Anterior cingulate cortex (tissue), 58 donors: ENCODE measurements at regions not wholly inside any gene's neighbourhood (a gene's known extent, or its start where the extent isn't known, plus 50 kb on each side); places are given as distances from the start of the nearest gene placed in this dataset.

Experiments used
- DNase-seq, 58 donors: peaks; one replicate each; lab custom pipeline; 2025; lab: John Stamatoyannopoulos, UW

GRCh38 chr4:133777661-133778060, 423.9 kb downstream of the PABPC4L start:
- no peak for DNase-seq

GRCh38 chr4:133776961-133777360, 424.6 kb downstream of the PABPC4L start:
- no peak for DNase-seq

GRCh38 chr4:133776503-133776902, 425.1 kb downstream of the PABPC4L start:
- no peak for DNase-seq

- no peak for DNase-seq
These were observed 425.7 kb downstream of the PABPC4L start for GRCh38 chr4:133775881-133776280.

GRCh38 chr4:133775469-133775868, 426.1 kb downstream of the PABPC4L start:
- DNase-seq = no peak

GRCh38 chr4:133759428-133759827, 442.2 kb downstream of the PABPC4L start:
- no peak for DNase-seq

GRCh38 chr4:133741766-133742165, 459.8 kb downstream of the PABPC4L start:
- no peak for DNase-seq

GRCh38 chr4:133720001-133720400, 481.6 kb downstream of the PABPC4L start:
- DNase-seq = no peak

GRCh38 chr4:133719098-133719497, 482.5 kb downstream of the PABPC4L start:
- DNase-seq = no peak

GRCh38 chr4:133714211-133714610, 487.4 kb downstream of the PABPC4L start:
- DNase-seq = no peak

- no peak for DNase-seq
These were observed 488.2 kb downstream of the PABPC4L start for GRCh38 chr4:133713340-133713739.

- no peak for DNase-seq
These were observed 489.8 kb downstream of the PABPC4L start for GRCh38 chr4:133711817-133712216.

- no peak for DNase-seq
These were observed 507.2 kb downstream of the PABPC4L start for GRCh38 chr4:133694416-133694815.

GRCh38 chr4:133683967-133684366, 517.6 kb downstream of the PABPC4L start:
- DNase-seq = no peak

GRCh38 chr4:133668061-133668851, 519.2 kb downstream of the PCDH10 start:
- DNase-seq = no peak

- DNase-seq = no peak
These were observed 498.1 kb downstream of the PCDH10 start for GRCh38 chr4:133647206-133647605.

GRCh38 chr4:133641191-133641590, 492.1 kb downstream of the PCDH10 start:
- DNase-seq = no peak

- no peak for DNase-seq
These were observed 489.7 kb downstream of the PCDH10 start for GRCh38 chr4:133638751-133639150.

GRCh38 chr4:133637161-133637560, 488.1 kb downstream of the PCDH10 start:
- no peak for DNase-seq

GRCh38 chr4:133624744-133625143, 475.6 kb downstream of the PCDH10 start:
- no peak for DNase-seq

- no peak for DNase-seq
These were observed 474.8 kb downstream of the PCDH10 start for GRCh38 chr4:133623847-133624246.

- no peak for DNase-seq
These were observed 472.5 kb downstream of the PCDH10 start for GRCh38 chr4:133621628-133622027.

- DNase-seq = no peak
These were observed 471.5 kb downstream of the PCDH10 start for GRCh38 chr4:133620555-133620954.
